ENCODE measurements at regions not wholly inside any gene's neighbourhood (a gene's known extent, or its start where the extent isn't known, plus 50 kb on each side); places are given as distances from the start of the nearest gene placed in this dataset.
"Not testable (repeated sequence)": the region's sequence is repeated elsewhere in the genome, so short reads cannot be mapped to it uniquely, and the experiment has no call there.

GRCh38 chr2:16055848-16056580 lies 115.7 kb downstream of the MYCN start:
- no peak for DNase-seq (ENCODE audit: low read depth in 2 of 2)

- no peak for DNase-seq (ENCODE audit: low read depth in 2 of 2)
These were observed 113.3 kb downstream of the MYCN start for GRCh38 chr2:16053437-16054257.

- not testable (repeated sequence) for DNase-seq (ENCODE audit: low read depth in 2 of 2)
These were observed 112.3 kb downstream of the MYCN start for GRCh38 chr2:16052571-16053052.

- no peak for DNase-seq (ENCODE audit: low read depth in 2 of 2)
These were observed 111.7 kb downstream of the MYCN start for GRCh38 chr2:16051841-16052564.

- DNase-seq (ENCODE audit: low read depth in 2 of 2): no peak
These were observed 110.6 kb downstream of the MYCN start for GRCh38 chr2:16050908-16051489.

GRCh38 chr2:16050261-16050907 lies 110.0 kb downstream of the MYCN start:
- no peak for DNase-seq (ENCODE audit: low read depth in 2 of 2)

GRCh38 chr2:16049406-16049805 lies 109.1 kb downstream of the MYCN start:
- DNase-seq (ENCODE audit: low read depth in 2 of 2): no peak

GRCh38 chr2:16048466-16048865 lies 108.1 kb downstream of the MYCN start:
- DNase-seq (ENCODE audit: low read depth in 2 of 2): no peak

GRCh38 chr2:16047701-16048100 lies 107.4 kb downstream of the MYCN start:
- DNase-seq (ENCODE audit: low read depth in 2 of 2): no peak

GRCh38 chr2:16046649-16047048 lies 106.3 kb downstream of the MYCN start:
- DNase-seq (ENCODE audit: low read depth in 2 of 2): no peak

- no peak for DNase-seq (ENCODE audit: low read depth in 2 of 2)
These were observed 105.5 kb downstream of the MYCN start for GRCh38 chr2:16045653-16046352.

- DNase-seq (ENCODE audit: low read depth in 2 of 2): no peak
These were observed 104.7 kb downstream of the MYCN start for GRCh38 chr2:16044946-16045456.

GRCh38 chr2:16043627-16044026 lies 103.3 kb downstream of the MYCN start:
- DNase-seq (ENCODE audit: low read depth in 2 of 2): no peak

- no peak for DNase-seq (ENCODE audit: low read depth in 2 of 2)
These were observed 102.8 kb downstream of the MYCN start for GRCh38 chr2:16043192-16043591.

- DNase-seq (ENCODE audit: low read depth in 2 of 2): no peak
These were observed 101.9 kb downstream of the MYCN start for GRCh38 chr2:16042201-16042700.

GRCh38 chr2:16040271-16041010 lies 100.1 kb downstream of the MYCN start:
- DNase-seq (ENCODE audit: low read depth in 2 of 2): no peak

- DNase-seq (ENCODE audit: low read depth in 2 of 2): no peak
These were observed 99.5 kb downstream of the MYCN start for GRCh38 chr2:16039823-16040222.

- DNase-seq (ENCODE audit: low read depth in 2 of 2): no peak
These were observed 98.7 kb downstream of the MYCN start for GRCh38 chr2:16039055-16039454.

- DNase-seq (ENCODE audit: low read depth in 2 of 2): no peak
These were observed 98.3 kb downstream of the MYCN start for GRCh38 chr2:16038621-16039020.

Data from stimulated activated CD4-positive, alpha-beta T cell treated with anti-CD3 and anti-CD28 coated beads, Interleukin-12 subunit alpha, Interleukin-12 subunit beta, amount 100 ng/mL, for 24 hours (primary cell).